Colonic mucosa (tissue), 4 donors: ENCODE measurements at regions not wholly inside any gene's neighbourhood (a gene's known extent, or its start where the extent isn't known, plus 50 kb on each side); places are given as distances from the start of the nearest gene placed in this dataset.

ENCODE experiments used
- DNase-seq: peaks from one replicate; pipeline ENCODE4 v3.0.0-alpha.2; 2020
- H3K27ac ChIP-seq: fragments of 200-600 bp; one replicate; pipeline ENCODE4 v1.8.0; 2021
- H3K27me3 ChIP-seq: fragments of 200-600 bp; one replicate; pipeline ENCODE4 v1.8.0; 2021
- H3K36me3 ChIP-seq: fragments of 200-600 bp; one replicate; pipeline ENCODE4 v1.8.0; 2021
- H3K4me1 ChIP-seq: fragments of 200-600 bp; one replicate; pipeline ENCODE4 v1.8.0; 2021; ENCODE audit warnings: mild to moderate bottlenecking
- H3K4me3 ChIP-seq: fragments of 200-600 bp; one replicate; pipeline ENCODE4 v1.8.0; 2021
- H3K9ac ChIP-seq, 2 donors: one replicate each; pipeline ENCODE4 v1.7.0; 2013; ENCODE audit warnings: control low read depth in 2 of 2, low read depth in 2 of 2, low read length in 2 of 2
- H3K9me3 ChIP-seq: fragments of 200-600 bp; one replicate; pipeline ENCODE4 v1.8.0; 2021
- CTCF ChIP-seq: fragments of 200-600 bp; IDR thresholded peaks from one replicate; pipeline ENCODE4 v1.8.0; 2022; ENCODE audit warnings: antibody characterized with exemption, mild to moderate bottlenecking
- intact Hi-C: fragments of 100-400 bp; cut with DNase I; formaldehyde crosslinking; loops from one replicate; pipeline ENCODE4 v1.14.1; 2022
- donor health status: healthy.
- donor health status: DM: no; HTN: no; CAD: no.
- donor health status: DM: no; HTN: no; CAD: no.

GRCh38 chr2:150191349-150191748 is 296.1 kb downstream of the RND3 start:
- intact Hi-C loops: no loop called here
- H3K4me1 ChIP-seq: no peaks in the 10 kb centered on the region
- H3K27ac ChIP-seq: no peak overlapping the region
- H3K27me3 ChIP-seq: no peaks in the 10 kb centered on the region
- no peak overlapping the region for H3K9ac ChIP-seq
- no peaks in the 10 kb centered on the region for H3K36me3 ChIP-seq
- H3K9me3 ChIP-seq: no peaks in the 10 kb centered on the region
- H3K4me3 ChIP-seq: no peak overlapping the region
- no peak for DNase-seq
- TF ChIP-seq CTCF: no peak

- Histone ChIP-seq H3K36me3 (no peaks in the 10 kb centered on the region), H3K4me3 (no peak overlapping the region), H3K27me3 (no peaks in the 10 kb centered on the region), H3K9ac (no peak overlapping the region), H3K4me1 (no peaks in the 10 kb centered on the region), H3K27ac (no peak overlapping the region), H3K9me3 (no peaks in the 10 kb centered on the region)
- DNase-seq: no peak
- intact Hi-C loops: no loop called here
- no peak for TF ChIP-seq CTCF
These were observed 296.9 kb downstream of the RND3 start for GRCh38 chr2:150190546-150190945.

GRCh38 chr2:150188800-150189199 is 298.7 kb downstream of the RND3 start:
- H3K4me1 ChIP-seq: no peaks in the 10 kb centered on the region
- intact Hi-C loops: no loop called here
- H3K9me3 ChIP-seq: no peaks in the 10 kb centered on the region
- no peaks in the 10 kb centered on the region for H3K36me3 ChIP-seq
- no peak overlapping the region for H3K4me3 ChIP-seq
- DNase-seq: no peak
- H3K27me3 ChIP-seq: no peaks in the 10 kb centered on the region
- TF ChIP-seq CTCF: no peak
- no peak overlapping the region for H3K9ac ChIP-seq
- H3K27ac ChIP-seq: no peak overlapping the region

- no peaks in the 10 kb centered on the region for H3K4me1 ChIP-seq
- DNase-seq: no peak
- H3K27ac ChIP-seq: no peak overlapping the region
- H3K27me3 ChIP-seq: no peaks in the 10 kb centered on the region
- no peak overlapping the region for H3K9ac ChIP-seq
- H3K36me3 ChIP-seq: no peaks in the 10 kb centered on the region
- H3K4me3 ChIP-seq: no peak overlapping the region
- no peaks in the 10 kb centered on the region for H3K9me3 ChIP-seq
- intact Hi-C loops: no loop called here
- TF ChIP-seq CTCF: no peak
These were observed 299.3 kb downstream of the RND3 start for GRCh38 chr2:150188177-150188576.

GRCh38 chr2:150182566-150183235 is 304.8 kb downstream of the RND3 start:
- no peak for DNase-seq
- intact Hi-C loops: no loop called here
- H3K4me1 ChIP-seq: no peaks in the 10 kb centered on the region

More at GRCh38 chr2:150182566-150183235, 304.8 kb downstream of the RND3 start:
- no peak overlapping the region for H3K27ac ChIP-seq
- no peak overlapping the region for H3K4me3 ChIP-seq
- TF ChIP-seq CTCF: no peak
- no peaks in the 10 kb centered on the region for H3K9me3 ChIP-seq
- H3K36me3 ChIP-seq: no peaks in the 10 kb centered on the region
- H3K27me3 ChIP-seq: no peaks in the 10 kb centered on the region
- H3K9ac ChIP-seq: no peak overlapping the region
